Central memory CD8-positive, alpha-beta T cell (primary cell): ENCODE measurements at regions not wholly inside any gene's neighbourhood (a gene's known extent, or its start where the extent isn't known, plus 50 kb on each side); places are given as distances from the start of the nearest gene placed in this dataset.
"Not testable (repeated sequence)": the region's sequence is repeated elsewhere in the genome, so short reads cannot be mapped to it uniquely, and the experiment has no call there.

Experiments
- ATAC-seq: fragments of 150-1000 bp; cut with Tn5 transposase; replicated peaks from 2 replicates; pipeline ENCODE4 v1.10.0; 2022; ENCODE audit warnings: mild to moderate bottlenecking, moderate FRiP score, moderate number of reproducible peaks; ENCODE audit not compliant: poor library complexity, severe bottlenecking; ENCODE audit errors: extremely low read depth
- DNase-seq, 2 donors: peaks; one replicate each; pipeline ENCODE4 v3.0.0; 2021; ENCODE audit warnings: low spot score in 2 of 2
- H3K27ac Mint-ChIP-seq: one replicate; pipeline ENCODE4 v1.8.0; 2022; ENCODE audit warnings: low read depth, mild to moderate bottlenecking, moderate library complexity, mixed read lengths
- H3K27me3 Mint-ChIP-seq: one replicate; pipeline ENCODE4 v1.8.0; 2022; ENCODE audit warnings: mixed read lengths
- H3K36me3 Mint-ChIP-seq: one replicate; pipeline ENCODE4 v1.8.0; 2022; ENCODE audit warnings: mild to moderate bottlenecking, moderate library complexity, mixed read lengths; ENCODE audit not compliant: insufficient read depth
- H3K4me1 Mint-ChIP-seq: one replicate; pipeline ENCODE4 v1.8.0; 2022; ENCODE audit warnings: mixed read lengths
- H3K4me3 Mint-ChIP-seq: one replicate; pipeline ENCODE4 v1.8.0; 2022; ENCODE audit warnings: mild to moderate bottlenecking, moderate library complexity, mixed read lengths
- H3K9me3 Mint-ChIP-seq: one replicate; pipeline ENCODE4 v1.8.0; 2022; ENCODE audit warnings: mixed read lengths

GRCh38 chr4:20075248-20075871 is 176.3 kb upstream of the SLIT2 start:
- Mint-ChIP-seq H3K36me3 (no peaks in the 10 kb centered on the region), H3K9me3 (peaks cover 11% of the 10 kb centered on the region), H3K4me1 (no peaks in the 10 kb centered on the region), H3K27me3 (no peaks in the 10 kb centered on the region), H3K4me3 (no peak overlapping the region), H3K27ac (no peak overlapping the region)
- DNase-seq (no peak), ATAC-seq (no peak)

GRCh38 chr4:20074450-20074849 is 177.3 kb upstream of the SLIT2 start:
- Mint-ChIP-seq H3K4me1 (no peaks in the 10 kb centered on the region), H3K36me3 (no peaks in the 10 kb centered on the region)
- no peak for ATAC-seq

DNA sequence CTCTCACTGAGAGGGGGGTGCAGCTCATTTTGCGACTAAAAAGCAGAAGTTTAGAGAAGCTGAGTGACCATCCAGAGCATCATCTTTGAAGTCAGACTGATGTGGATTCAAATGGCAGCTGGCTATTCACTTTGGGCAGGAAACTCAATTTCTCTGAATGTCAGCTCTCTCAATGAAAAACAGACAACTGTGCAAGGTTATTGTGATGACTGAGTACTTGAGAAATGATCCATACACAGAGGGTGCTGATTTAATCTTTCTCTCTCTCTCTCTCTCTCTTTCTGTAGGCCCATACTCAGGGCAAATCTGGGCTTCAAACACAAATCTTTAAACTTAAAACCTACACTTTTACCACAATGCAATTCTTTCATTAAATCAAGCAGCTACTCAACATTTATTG is 185.8 kb upstream of the SLIT2 start:
- no peak overlapping the region for H3K27ac Mint-ChIP-seq
- no peak overlapping the region for H3K4me3 Mint-ChIP-seq
- H3K36me3 Mint-ChIP-seq: peaks cover 3% of the 10 kb centered on the region
- peaks cover 21% of the 10 kb centered on the region for H3K9me3 Mint-ChIP-seq
- no peaks in the 10 kb centered on the region for H3K4me1 Mint-ChIP-seq
- ATAC-seq (no peak), DNase-seq (no peak)
- H3K27me3 Mint-ChIP-seq: no peaks in the 10 kb centered on the region

More at GRCh38 chr4:20074450-20074849, 177.3 kb upstream of the SLIT2 start:
- Mint-ChIP-seq H3K4me3 (no peak overlapping the region), H3K27ac (no peak overlapping the region), H3K9me3 (peaks cover 10% of the 10 kb centered on the region), H3K27me3 (no peaks in the 10 kb centered on the region)
- DNase-seq: no peak

- not testable (repeated sequence) for H3K36me3 Mint-ChIP-seq, H3K4me1 Mint-ChIP-seq, H3K27ac Mint-ChIP-seq, H3K4me3 Mint-ChIP-seq, DNase-seq, ATAC-seq, H3K27me3 Mint-ChIP-seq
- peaks cover 20% of the 10 kb centered on the region for H3K9me3 Mint-ChIP-seq
Observed at GRCh38 chr4:20062857-20063256, 188.8 kb upstream of the SLIT2 start.

GRCh38 chr4:20062054-20062453 is 189.7 kb upstream of the SLIT2 start:
- Mint-ChIP-seq H3K4me3 (no peak overlapping the region), H3K27ac (no peak overlapping the region), H3K27me3 (no peaks in the 10 kb centered on the region), H3K36me3 (peaks cover 6% of the 10 kb centered on the region), H3K9me3 (peaks cover 25% of the 10 kb centered on the region), H3K4me1 (no peaks in the 10 kb centered on the region)
- ATAC-seq: no peak
- DNase-seq: no peak

DNA sequence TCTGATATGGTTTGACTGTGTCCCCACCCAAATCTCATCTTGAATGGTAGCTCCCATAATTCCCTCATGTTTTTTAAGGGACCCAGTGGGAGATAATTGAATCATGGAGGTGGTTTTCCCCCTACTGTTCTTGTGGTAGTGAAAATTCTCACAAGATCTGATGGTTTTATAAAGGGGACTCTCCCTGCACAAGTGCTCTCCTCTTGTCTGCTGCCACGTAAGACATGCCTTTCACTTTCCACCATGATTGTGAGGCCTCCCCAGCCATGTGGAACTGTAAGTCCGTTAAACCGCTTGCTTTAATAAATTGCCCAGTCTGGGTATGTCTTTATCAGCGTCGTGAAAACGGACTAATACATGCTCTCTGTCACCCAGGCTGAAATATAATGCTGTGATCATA is 200.9 kb upstream of the SLIT2 start:
- peaks cover under 1% of the 10 kb centered on the region for H3K36me3 Mint-ChIP-seq
- no peak overlapping the region for H3K4me3 Mint-ChIP-seq
- no peaks in the 10 kb centered on the region for H3K27me3 Mint-ChIP-seq
- peaks cover 25% of the 10 kb centered on the region for H3K9me3 Mint-ChIP-seq
- DNase-seq: no peak
- no peak for ATAC-seq
- H3K4me1 Mint-ChIP-seq: no peaks in the 10 kb centered on the region
- H3K27ac Mint-ChIP-seq: no peak overlapping the region

DNA sequence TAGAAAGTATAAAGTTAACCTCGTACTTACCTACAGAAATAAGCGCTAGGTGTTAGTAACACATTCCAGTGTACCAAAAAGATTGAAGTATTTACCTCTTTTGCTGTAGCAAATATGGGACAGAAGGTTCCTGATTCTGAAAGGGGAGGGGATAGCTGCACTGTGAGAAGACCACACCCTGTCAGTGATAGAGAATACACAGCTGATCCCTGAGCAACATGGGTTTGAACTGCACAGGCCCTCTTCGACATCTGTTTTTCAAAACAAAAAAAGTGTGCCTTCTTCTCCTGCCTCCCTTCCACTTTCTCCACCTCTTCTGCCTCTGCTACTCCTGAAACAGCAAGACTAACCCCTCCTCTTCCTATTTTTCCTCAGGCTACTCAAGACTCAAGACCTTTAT is 201.8 kb upstream of the SLIT2 start:
- ATAC-seq: no peak
- no peak overlapping the region for H3K4me3 Mint-ChIP-seq

DNA sequence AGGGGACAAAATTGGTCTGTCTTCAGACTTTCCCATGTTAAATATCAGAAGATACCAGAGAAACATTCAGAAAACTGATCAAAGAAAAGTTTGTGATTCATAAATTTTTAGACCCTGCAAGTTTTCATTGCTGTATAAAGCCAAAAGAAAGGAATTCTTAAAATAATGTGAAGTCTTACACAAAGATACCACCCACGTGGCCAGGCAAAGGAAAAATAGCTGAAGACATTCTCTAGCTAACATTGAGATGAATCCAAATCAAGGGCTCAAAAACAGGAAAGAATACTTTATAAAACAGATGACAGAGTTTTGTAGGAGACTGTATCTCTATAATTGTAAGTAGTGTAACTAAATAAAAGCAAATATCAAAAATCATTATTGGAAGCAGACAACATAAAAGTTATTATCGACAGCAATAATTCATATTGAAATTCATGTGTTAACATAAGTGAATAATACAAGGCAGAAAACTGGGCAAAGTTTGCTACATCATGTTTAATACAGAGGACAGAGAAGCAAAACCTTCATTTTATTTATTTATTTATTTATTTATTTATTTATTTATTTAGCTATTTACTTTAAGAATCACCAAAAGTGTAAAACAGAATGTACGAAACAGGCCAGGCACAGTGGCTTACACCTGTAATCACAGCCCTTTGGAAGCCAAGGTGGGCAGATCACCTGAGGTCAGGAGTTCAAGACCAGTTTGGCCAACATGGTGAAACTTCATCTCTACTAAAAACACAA is 204.6 kb upstream of the SLIT2 start:
- ATAC-seq (no peak), DNase-seq (no peak)
- peaks cover 22% of the 10 kb centered on the region for H3K9me3 Mint-ChIP-seq
- no peaks in the 10 kb centered on the region for H3K27me3 Mint-ChIP-seq
- no peaks in the 10 kb centered on the region for H3K36me3 Mint-ChIP-seq
- no peaks in the 10 kb centered on the region for H3K4me1 Mint-ChIP-seq
- H3K4me3 Mint-ChIP-seq: no peak overlapping the region
- H3K27ac Mint-ChIP-seq: no peak overlapping the region

More for the DNA sequence above, 201.8 kb upstream of the SLIT2 start:
- no peak for DNase-seq
- peaks cover 21% of the 10 kb centered on the region for H3K9me3 Mint-ChIP-seq
- no peaks in the 10 kb centered on the region for H3K27me3 Mint-ChIP-seq
- no peaks in the 10 kb centered on the region for H3K4me1 Mint-ChIP-seq
- H3K36me3 Mint-ChIP-seq: no peaks in the 10 kb centered on the region
- H3K27ac Mint-ChIP-seq: no peak overlapping the region

- Mint-ChIP-seq H3K27me3 (no peaks in the 10 kb centered on the region), H3K9me3 (peaks cover 28% of the 10 kb centered on the region), H3K4me3 (no peak overlapping the region), H3K4me1 (no peaks in the 10 kb centered on the region), H3K36me3 (no peaks in the 10 kb centered on the region), H3K27ac (no peak overlapping the region)
- no peak for DNase-seq
- ATAC-seq: no peak
Observed at GRCh38 chr4:20046179-20046578, 205.5 kb upstream of the SLIT2 start.

- Mint-ChIP-seq H3K36me3 (no peaks in the 10 kb centered on the region), H3K9me3 (peaks cover 19% of the 10 kb centered on the region), H3K4me1 (no peaks in the 10 kb centered on the region), H3K4me3 (no peak overlapping the region), H3K27me3 (no peaks in the 10 kb centered on the region), H3K27ac (no peak overlapping the region)
- ATAC-seq (no peak), DNase-seq (no peak)
Observed at GRCh38 chr4:20044966-20045365, 206.7 kb upstream of the SLIT2 start.

DNA sequence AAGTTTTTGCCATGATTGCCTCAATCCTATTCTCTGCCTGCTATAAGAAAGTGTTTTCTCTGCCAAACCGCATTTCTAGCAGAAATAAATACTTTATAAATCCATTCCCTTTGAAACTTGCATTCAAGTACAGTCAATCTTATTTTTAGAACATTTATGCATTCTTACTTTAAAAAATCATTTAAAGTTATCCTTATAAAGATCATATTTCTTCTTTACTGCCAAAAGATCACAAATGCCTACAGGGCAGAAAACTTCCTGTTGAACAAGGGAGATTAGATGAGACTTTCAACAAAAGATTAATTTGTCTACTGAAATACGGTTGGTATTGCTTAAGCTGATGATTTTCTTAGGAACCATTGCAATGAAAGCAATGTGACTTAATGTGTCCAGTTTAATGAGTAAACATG is 207.2 kb upstream of the SLIT2 start:
- Mint-ChIP-seq H3K4me1 (no peaks in the 10 kb centered on the region), H3K9me3 (peaks cover 18% of the 10 kb centered on the region), H3K4me3 (no peak overlapping the region), H3K27ac (no peak overlapping the region), H3K36me3 (no peaks in the 10 kb centered on the region), H3K27me3 (no peaks in the 10 kb centered on the region)
- DNase-seq (no peak), ATAC-seq (no peak)

DNA sequence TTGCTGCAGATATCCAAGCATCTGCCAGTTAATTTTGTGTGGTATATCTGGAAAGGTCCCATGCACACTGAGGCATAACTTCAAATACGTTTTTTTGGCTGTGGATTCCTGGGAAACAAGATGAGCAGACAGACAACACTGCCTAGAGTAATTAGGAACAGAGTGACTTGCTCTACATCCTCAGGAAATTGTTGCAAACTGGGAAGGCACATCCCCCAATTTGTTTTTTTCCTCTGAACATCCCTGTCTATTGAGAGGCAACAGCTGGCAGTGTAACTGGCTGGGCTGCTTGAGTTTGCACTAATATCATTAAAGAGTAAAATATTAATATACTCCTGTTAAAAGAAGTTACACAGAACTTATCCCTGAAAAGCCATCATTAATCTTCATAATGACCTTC is 207.7 kb upstream of the SLIT2 start:
- Mint-ChIP-seq H3K27ac (no peak overlapping the region), H3K4me1 (no peaks in the 10 kb centered on the region), H3K9me3 (peaks cover 18% of the 10 kb centered on the region), H3K27me3 (no peaks in the 10 kb centered on the region), H3K36me3 (no peaks in the 10 kb centered on the region), H3K4me3 (no peak overlapping the region)
- DNase-seq: no peak
- no peak for ATAC-seq

DNA sequence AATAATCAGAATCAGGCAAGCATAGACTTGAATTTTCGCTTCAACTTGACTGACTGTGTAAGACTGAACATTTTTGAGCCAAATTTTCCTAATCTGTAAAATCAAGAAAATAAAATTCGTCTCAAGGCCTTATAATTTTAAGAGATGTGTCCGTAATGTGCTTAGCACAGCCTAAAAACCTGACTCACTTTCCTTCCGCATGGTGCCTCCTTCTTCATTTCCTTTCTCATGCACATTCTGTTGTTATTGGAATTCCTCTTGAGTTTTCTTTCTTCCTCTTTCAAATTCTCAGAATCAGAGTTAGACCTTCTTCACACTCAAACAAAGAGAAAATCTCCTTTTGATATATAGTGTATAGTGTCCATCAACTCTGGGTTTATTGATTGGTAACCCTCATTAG is 208.9 kb upstream of the SLIT2 start:
- Mint-ChIP-seq H3K4me1 (no peaks in the 10 kb centered on the region), H3K27ac (no peak overlapping the region), H3K36me3 (no peaks in the 10 kb centered on the region), H3K4me3 (no peak overlapping the region), H3K9me3 (peaks cover 21% of the 10 kb centered on the region), H3K27me3 (no peaks in the 10 kb centered on the region)
- DNase-seq (no peak), ATAC-seq (no peak)
